ENCODE measurements at regions not wholly inside any gene's neighbourhood (a gene's known extent, or its start where the extent isn't known, plus 50 kb on each side); places are given as distances from the start of the nearest gene placed in this dataset.
A peak's percentile ranks its signal among the peaks of the same experiment; 100 is the strongest.
"Not testable (repeated sequence)": the region's sequence is repeated elsewhere in the genome, so short reads cannot be mapped to it uniquely, and the experiment has no call there.

DNA sequence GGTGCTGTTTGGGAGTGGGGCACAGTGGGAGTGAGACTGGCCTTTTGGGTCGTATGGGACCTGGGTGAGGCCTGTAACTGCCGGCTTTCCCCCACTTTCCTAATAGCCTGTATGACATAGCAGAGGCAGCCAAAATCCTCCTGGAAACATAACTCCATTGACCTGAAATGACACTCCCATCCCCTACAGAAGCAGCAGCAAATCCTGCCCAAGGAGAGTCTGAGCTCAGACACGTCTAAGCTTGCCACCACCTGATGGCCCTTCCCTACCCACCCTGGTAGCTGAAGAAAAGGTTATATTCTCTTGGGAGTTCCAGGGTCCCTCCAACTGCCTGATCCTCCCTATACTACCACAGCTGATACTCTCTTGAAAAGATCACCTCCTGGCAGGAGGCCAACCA, 179.8 kb upstream of the ARRDC3 start:
- DNase-seq: no peak

GRCh38 chr5:91541696-91542095, 158.6 kb upstream of the ARRDC3 start:
- DNase-seq: no peak

- no peak for DNase-seq
Observed at GRCh38 chr5:91538179-91538578, 155.1 kb upstream of the ARRDC3 start.

DNA sequence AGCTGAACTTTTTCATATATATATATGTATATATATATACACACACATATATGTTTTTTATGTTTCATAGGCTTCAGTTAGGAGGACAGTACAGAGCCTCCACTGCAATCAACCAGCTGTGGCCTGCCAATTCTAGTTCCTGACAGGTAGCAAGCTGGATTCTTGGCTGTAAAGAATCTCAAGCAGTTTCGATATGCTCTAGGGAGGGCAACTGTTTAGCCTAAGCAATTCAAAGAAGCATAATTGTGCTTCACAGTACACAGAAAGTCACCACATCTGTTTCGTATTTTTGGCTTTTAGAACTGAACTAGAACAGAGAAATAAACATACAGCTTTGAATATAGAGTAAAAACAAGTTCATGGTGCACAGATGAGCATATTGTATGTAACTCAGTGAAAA, 152.4 kb upstream of the ARRDC3 start:
- no peak for DNase-seq

GRCh38 chr5:91534332-91534731, 151.2 kb upstream of the ARRDC3 start:
- no peak for DNase-seq

DNA sequence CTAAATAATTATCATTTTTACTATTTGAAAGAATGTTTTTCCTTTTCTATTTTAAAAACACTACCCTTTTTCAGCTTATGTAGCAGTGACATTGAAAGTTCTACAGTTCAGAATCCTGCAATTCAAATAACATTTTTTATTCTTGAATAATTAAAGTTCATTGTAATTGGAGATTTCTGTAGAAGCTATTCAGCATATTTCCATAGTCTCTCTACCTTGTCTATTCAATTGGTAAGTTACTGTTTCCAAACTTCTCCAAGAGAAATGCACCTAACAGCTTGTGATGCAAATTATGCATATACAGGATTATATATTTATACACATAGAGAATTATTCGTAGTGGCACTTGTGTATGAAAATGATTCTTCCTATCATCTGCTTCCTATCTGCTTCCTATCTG, 149.7 kb upstream of the ARRDC3 start:
- DNase-seq: no peak

- DNase-seq: no peak
Observed at GRCh38 chr5:91532281-91532680, 149.2 kb upstream of the ARRDC3 start.

GRCh38 chr5:91528831-91529230, 145.7 kb upstream of the ARRDC3 start:
- DNase-seq: no peak

- DNase-seq: no peak
Observed at GRCh38 chr5:91521785-91522184, 138.7 kb upstream of the ARRDC3 start.

DNA sequence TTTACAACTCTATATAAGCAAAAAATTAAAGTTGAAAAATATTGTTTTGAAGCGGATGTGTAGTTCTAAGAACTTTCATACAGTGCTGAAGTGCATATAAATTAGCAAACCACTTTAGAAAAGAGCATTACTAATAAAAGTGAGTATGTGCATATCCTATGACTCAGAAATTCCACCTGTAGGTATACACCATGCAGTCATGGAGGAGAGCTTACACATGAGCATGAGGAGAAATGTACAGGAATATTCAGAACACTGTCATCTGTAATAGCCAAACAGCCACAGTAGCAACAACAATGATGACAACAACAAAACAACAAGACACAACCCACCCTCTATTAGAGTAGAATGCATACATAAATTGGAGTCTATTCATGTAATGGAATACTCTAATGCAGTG, 138.2 kb upstream of the ARRDC3 start:
- no peak for DNase-seq

DNA sequence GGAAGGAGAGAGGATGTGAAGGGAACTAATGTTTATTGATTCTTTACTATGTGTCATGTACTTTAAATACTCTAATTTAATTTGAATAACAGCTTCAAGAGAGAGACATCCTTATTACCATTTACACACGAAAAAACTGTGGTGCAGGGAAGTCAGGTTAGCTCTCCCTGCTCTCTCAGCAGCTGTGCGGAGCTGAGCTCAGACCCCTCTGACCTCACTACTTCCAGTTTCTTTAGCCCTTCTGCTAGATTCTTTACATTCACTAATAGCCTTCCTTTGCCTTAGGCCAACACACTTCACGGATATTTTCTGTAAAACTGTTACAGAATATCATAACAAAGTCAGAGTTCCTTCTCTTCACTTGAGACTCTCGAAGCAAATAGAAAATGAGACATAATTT, 131.3 kb upstream of the ARRDC3 start:
- no peak for DNase-seq

GRCh38 chr5:91503321-91503720, 120.2 kb upstream of the ARRDC3 start:
- no peak for DNase-seq

- DNase-seq: no peak
Observed at GRCh38 chr5:91500758-91501157, 117.6 kb upstream of the ARRDC3 start.

GRCh38 chr5:91499943-91500531, 116.9 kb upstream of the ARRDC3 start:
- DNase-seq: peak in 2 of 58 donors; percentile 1 to 24

GRCh38 chr5:91495699-91496098, 112.6 kb upstream of the ARRDC3 start:
- no peak for DNase-seq

GRCh38 chr5:91494447-91494996, 111.4 kb upstream of the ARRDC3 start:
- no peak for DNase-seq

- DNase-seq: no peak
Observed at GRCh38 chr5:91493086-91493485, 110.0 kb upstream of the ARRDC3 start.

- DNase-seq: no peak
Observed at GRCh38 chr5:91491229-91491628, 108.1 kb upstream of the ARRDC3 start.

DNA sequence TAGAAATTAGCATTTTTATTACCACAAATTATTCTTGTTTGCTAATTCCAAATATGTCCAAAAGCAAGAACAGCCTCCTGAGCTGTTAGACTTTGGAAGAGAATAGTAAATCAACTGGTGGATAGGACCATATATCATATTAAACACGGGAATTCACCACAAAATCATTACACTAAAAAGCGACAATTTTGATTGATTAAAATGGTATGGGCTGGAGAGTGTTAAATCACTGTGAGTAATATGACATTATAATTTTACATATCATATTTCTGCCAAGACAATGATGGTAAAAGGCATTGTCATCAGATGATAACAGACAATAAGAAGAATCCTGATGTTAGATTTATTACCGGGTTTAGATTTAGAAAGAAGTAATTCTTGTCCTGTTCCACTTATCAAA, 107.2 kb upstream of the ARRDC3 start:
- no peak for DNase-seq

DNA sequence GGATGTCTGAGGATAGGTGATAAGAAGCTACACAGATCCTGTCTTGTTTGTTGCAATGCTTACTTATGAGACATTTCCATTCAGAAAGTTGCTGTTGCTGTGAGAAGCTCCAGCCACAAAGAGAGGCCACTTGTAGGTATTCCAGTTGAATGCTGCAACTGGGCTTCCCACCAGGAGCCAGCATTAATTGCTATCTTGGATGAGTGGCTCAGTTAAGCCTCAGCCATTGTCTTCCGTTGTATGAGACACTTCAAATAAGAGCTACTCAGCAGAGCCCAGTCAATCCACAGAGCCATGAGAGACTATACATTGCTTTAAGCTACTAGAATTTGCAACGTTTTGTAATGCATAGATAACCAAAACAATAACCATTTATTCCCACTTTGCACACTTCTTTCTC, 104.3 kb upstream of the ARRDC3 start:
- DNase-seq: no peak

DNA sequence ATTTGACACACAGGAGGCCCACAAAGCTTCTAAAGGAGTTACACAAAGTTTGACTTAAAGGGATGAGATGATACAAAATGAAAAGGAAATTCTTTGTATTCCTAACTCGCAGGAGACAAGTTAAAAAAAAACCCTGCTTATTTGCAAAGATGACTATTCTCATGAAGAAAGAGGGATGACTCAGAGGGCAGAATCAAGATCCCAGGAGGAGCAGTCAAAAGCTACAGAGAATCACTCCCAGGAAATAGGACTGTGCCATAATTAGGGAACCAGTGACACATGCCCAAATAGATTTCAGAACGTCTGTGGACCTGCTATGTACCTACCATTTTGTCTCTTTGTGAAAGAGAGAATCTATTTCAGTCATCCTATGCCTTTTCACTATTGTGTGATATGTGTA, 103.5 kb upstream of the ARRDC3 start:
- DNase-seq: no peak

DNA sequence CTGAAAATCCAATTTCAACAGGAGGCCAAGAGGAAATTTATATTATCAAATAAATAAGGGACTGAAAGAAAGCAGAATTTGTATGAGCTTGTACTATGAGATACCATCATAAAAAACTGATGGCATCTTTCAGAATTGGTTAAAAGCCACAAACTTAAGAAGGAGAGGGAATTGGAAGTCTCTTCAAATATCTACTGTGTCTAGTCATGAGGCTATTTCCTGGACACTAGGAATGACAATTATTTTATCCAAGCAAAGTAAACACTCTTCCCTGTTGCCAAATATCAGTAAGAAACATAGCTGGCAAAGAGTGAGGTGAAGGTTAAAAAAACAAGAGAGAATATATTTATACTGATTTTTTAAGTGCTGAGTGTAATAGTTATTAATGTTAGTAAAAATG, 101.5 kb upstream of the ARRDC3 start:
- no peak for DNase-seq

DNA sequence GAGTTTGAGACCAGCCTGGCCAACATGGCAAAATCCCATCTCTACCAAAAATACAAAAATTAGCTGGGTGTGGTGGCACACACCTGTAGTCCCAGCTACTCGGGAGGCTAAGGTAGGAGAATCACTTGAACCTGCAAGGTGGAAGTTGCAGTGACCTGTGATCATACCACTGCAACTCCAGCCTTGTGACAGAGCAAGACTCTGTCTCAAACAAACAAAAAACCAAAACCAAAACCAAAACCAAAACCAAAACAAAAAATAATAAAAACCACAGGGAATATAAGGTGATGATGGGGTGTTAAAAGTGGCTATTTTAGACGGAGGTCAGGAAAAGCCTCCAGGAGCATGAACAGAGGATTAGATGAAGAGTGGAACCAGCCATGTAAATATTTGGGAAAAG, 96.3 kb upstream of the ARRDC3 start:
- not testable (repeated sequence) for DNase-seq

DNA sequence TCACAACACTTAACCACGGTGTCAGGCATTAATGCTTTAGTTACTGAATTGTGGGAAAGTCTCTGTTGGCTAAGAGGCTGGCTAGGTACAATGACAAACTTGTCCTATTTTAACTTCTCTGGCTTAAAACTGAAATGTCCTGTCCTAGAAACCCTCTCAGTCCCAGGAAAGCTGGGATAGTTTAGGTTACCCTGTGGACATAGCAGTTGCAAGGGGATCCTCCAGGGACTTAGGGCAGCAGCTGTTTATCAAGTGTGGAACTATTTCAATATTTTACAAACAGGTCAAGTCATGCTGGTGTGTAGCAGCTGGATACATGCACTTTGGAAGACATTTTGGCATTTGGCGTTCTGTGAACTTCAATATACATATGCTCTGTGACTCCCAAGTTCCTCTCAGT, 95.0 kb upstream of the ARRDC3 start:
- no peak for DNase-seq
